GM18526 (cell line): ENCODE measurements at regions not wholly inside any gene's neighbourhood (a gene's known extent, or its start where the extent isn't known, plus 50 kb on each side); places are given as distances from the start of the nearest gene placed in this dataset.

ENCODE experiments used
- POLR2A ChIP-seq: IDR thresholded peaks from 3 replicates; pipeline ENCODE4 v1.6.1; 2011; ENCODE audit not compliant: insufficient read length; ENCODE audit errors: extremely low read depth

GRCh38 chr2:40551081-40551480 is 99.2 kb upstream of the SLC8A1 start:
- TF ChIP-seq POLR2A = no peak

- TF ChIP-seq POLR2A = no peak
These were observed 102.9 kb upstream of the SLC8A1 start for GRCh38 chr2:40554665-40555294.

GRCh38 chr2:40556293-40556692 is 104.4 kb upstream of the SLC8A1 start:
- TF ChIP-seq POLR2A = no peak

- TF ChIP-seq POLR2A = no peak
These were observed 104.8 kb upstream of the SLC8A1 start for GRCh38 chr2:40556739-40557138.

- TF ChIP-seq POLR2A = no peak
These were observed 106.9 kb upstream of the SLC8A1 start for GRCh38 chr2:40558761-40559160.

GRCh38 chr2:40559175-40559574 is 107.3 kb upstream of the SLC8A1 start:
- TF ChIP-seq POLR2A = no peak

GRCh38 chr2:40564184-40564583 is 112.3 kb upstream of the SLC8A1 start:
- TF ChIP-seq POLR2A = no peak

- no peak for TF ChIP-seq POLR2A
These were observed 127.4 kb upstream of the SLC8A1 start for GRCh38 chr2:40579247-40579646.

- no peak for TF ChIP-seq POLR2A
These were observed 132.5 kb upstream of the SLC8A1 start for GRCh38 chr2:40584432-40584831.

- no peak for TF ChIP-seq POLR2A
These were observed 139.9 kb upstream of the SLC8A1 start for GRCh38 chr2:40591774-40592173.

- no peak for TF ChIP-seq POLR2A
These were observed 140.3 kb upstream of the SLC8A1 start for GRCh38 chr2:40592218-40592617.

- TF ChIP-seq POLR2A = no peak
These were observed 155.0 kb upstream of the SLC8A1 start for GRCh38 chr2:40606862-40607261.

- TF ChIP-seq POLR2A = no peak
These were observed 159.3 kb upstream of the SLC8A1 start for GRCh38 chr2:40611196-40611595.

GRCh38 chr2:40625849-40626248 is 174.0 kb upstream of the SLC8A1 start:
- TF ChIP-seq POLR2A = no peak

- no peak for TF ChIP-seq POLR2A
These were observed 176.7 kb upstream of the SLC8A1 start for GRCh38 chr2:40628556-40628955.

- TF ChIP-seq POLR2A = no peak
These were observed 178.0 kb upstream of the SLC8A1 start for GRCh38 chr2:40629768-40630434.

- no peak for TF ChIP-seq POLR2A
These were observed 187.4 kb upstream of the SLC8A1 start for GRCh38 chr2:40639320-40639719.
